GM18502 (cell line): ENCODE measurements at regions not wholly inside any gene's neighbourhood (a gene's known extent, or its start where the extent isn't known, plus 50 kb on each side); places are given as distances from the start of the nearest gene placed in this dataset.

Experiments used
- ATAC-seq: cut with Tn5 transposase; IDR thresholded peaks from one replicate; pipeline ENCODE4 v1.9.1; 2021; ENCODE audit warnings: mild to moderate bottlenecking; ENCODE audit not compliant: unreplicated experiment, poor library complexity

DNA sequence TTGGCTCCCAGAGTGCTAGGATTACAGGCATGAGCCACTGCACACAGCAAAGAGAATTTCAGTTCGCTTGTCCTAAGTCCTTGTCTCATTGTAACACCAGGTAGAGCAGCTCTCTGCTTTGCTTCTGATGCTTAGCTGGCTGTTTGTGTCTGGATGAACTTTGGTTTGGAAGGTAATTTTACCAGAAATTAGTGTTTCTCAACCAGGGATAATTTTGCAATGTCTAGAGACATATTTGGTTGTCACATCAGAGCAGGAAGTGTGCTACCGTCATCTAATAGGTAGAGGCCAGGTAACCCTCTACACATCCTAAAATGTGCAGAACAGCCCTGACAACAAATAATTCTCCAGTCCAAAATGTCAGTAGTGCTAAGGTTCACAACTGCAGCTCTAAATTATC, 108.8 kb downstream of the SNX18 start:
- no peak for ATAC-seq

- no peak for ATAC-seq
Measured at GRCh38 chr5:54624805-54625568, 107.4 kb downstream of the SNX18 start.

- no peak for ATAC-seq
Measured at GRCh38 chr5:54621709-54622108, 104.2 kb downstream of the SNX18 start.

- ATAC-seq, result no peak
Measured at GRCh38 chr5:54621048-54621447, 103.5 kb downstream of the SNX18 start.

GRCh38 chr5:54620141-54620933, 102.8 kb downstream of the SNX18 start:
- no peak for ATAC-seq

GRCh38 chr5:54619731-54620130, 102.2 kb downstream of the SNX18 start:
- ATAC-seq, result no peak

- ATAC-seq, result no peak
Measured at GRCh38 chr5:54616518-54617220, 99.1 kb downstream of the SNX18 start.

GRCh38 chr5:54616031-54616430, 98.5 kb downstream of the SNX18 start:
- no peak for ATAC-seq

- ATAC-seq, result no peak
Measured at GRCh38 chr5:54615381-54615780, 97.8 kb downstream of the SNX18 start.

- ATAC-seq, result no peak
Measured at GRCh38 chr5:54612711-54613110, 95.2 kb downstream of the SNX18 start.

- ATAC-seq, result no peak
Measured at GRCh38 chr5:54611290-54611951, 93.9 kb downstream of the SNX18 start.

- ATAC-seq, result peak; percentile 99
Measured at GRCh38 chr5:54610197-54610944, 92.8 kb downstream of the SNX18 start.

- ATAC-seq, result no peak
Measured at GRCh38 chr5:54608423-54609085, 91.0 kb downstream of the SNX18 start.

DNA sequence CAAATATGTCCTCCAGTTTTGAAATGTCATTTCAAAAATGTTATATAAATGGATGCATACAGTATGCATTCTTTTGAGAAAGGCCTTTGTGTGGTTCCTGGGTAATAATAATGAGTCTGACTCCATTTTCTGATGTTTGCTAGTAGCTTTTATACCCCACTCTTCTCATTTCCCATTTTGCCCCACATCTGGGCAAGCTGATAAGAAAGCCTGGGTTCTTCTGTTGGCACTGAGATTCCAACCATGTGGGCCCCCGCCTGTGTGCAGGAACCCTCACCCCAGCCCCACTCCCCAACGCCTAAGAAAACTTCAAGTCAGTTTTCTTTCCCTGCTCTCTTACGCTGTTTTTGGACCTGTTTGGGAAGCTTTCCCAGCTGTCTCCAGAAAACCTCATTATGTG, 89.4 kb downstream of the SNX18 start:
- no peak for ATAC-seq

GRCh38 chr5:54603372-54603771, 85.8 kb downstream of the SNX18 start:
- ATAC-seq, result no peak

DNA sequence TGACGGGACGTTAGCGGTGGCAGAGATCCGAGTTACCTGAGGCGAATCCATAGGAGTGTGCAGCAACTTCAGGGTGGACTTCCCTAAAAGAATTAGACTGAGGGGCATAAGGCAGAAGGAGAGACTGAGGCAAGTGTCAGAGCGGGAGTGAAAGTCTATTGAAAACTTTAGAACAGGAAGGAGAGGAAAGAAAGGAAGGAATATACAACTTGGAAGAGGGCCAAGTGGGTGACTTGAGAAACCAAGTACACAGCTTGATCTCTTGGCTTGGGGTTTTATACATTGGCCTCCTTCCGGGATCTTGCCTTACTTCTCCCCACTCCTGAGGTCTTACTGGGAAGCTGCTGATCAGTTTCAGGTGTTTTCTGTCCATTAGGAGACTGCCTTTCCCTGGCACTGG, 84.9 kb downstream of the SNX18 start:
- no peak for ATAC-seq

DNA sequence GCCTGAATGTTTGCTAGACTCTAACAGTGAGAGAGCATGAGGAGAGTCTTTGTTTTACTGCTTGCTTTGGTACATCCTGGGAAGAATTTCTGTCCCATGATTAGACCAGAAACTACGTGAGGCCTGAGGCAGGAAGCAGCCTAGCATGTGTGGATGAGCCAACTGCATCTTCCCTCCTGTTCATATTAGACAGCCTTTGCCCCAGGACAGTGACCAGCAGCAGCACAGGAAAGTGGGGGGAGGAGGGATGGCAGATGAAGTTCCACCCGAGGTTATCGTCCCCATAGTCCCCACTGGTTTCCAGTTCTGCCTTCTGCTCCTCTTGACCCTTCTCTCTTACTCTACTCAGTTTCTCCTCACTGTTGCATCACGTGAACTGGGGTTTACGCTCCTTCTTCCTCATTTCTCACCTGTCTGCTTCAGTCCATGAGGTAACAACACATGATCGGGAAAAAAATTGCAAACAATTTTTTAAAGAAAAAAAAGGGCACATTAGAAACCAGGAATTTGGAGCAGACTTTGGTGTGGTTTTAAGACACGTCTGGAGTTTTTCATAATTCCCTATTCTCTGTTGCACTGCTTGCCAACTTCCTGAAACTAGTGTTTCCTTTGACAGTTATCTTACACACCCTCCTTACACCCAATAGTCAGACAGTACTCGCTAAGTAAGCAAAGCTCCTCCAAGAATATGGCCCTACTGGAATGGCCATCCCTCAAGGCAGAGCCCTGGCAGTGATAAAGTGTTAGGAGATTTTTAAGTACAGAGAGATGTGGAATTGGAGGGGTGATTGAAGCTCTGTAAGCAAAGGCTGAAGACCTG, 84.1 kb downstream of the SNX18 start:
- no peak for ATAC-seq
